Hepatocyte (in vitro differentiated cells): ENCODE measurements at regions not wholly inside any gene's neighbourhood (a gene's known extent, or its start where the extent isn't known, plus 50 kb on each side); places are given as distances from the start of the nearest gene placed in this dataset.

ENCODE experiments used
- EZH2 ChIP-seq: fragments of 200-600 bp; sonication (generic); IDR thresholded peaks from 2 replicates; pipeline ENCODE4 v1.6.1; 2016; ENCODE audit warnings: antibody characterized with exemption, mild to moderate bottlenecking, borderline replicate concordance
- EZH2phosphoT487 ChIP-seq: fragments of 200-600 bp; sonication (generic); IDR thresholded peaks from one replicate; pipeline ENCODE4 v1.6.1; 2018; ENCODE audit warnings: antibody characterized with exemption, mild to moderate bottlenecking, low read depth, moderate library complexity; ENCODE audit not compliant: unreplicated experiment, severe bottlenecking
- TF ChIP-seq, protein P1 (sequence below): fragments of 200-600 bp; sonication (generic); IDR thresholded peaks from 2 replicates; pipeline ENCODE4 v1.5.1; 2016; ENCODE audit warnings: antibody characterized with exemption, mild to moderate bottlenecking; ENCODE audit not compliant: poor library complexity

DNA sequence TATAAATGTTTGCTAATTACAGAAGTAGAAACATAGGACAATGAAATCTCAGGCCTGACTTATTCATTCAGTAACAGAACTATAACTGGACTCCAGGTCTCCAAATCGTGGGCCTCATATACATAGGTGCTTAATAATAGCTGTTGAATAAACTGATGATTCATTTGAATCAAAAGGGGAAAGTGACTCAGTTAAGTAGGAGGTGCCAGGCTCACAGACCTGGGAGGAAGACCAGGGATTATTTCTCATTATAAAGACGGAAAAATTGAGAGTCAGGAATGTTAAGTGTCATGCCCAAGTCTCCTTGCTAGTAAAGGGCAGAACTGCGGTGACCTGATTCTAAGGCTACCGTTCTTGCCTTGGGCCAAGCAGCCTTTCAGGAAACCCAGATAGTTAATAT, 131.5 kb downstream of the HS3ST1 start:
- TF ChIP-seq, protein P1, sequence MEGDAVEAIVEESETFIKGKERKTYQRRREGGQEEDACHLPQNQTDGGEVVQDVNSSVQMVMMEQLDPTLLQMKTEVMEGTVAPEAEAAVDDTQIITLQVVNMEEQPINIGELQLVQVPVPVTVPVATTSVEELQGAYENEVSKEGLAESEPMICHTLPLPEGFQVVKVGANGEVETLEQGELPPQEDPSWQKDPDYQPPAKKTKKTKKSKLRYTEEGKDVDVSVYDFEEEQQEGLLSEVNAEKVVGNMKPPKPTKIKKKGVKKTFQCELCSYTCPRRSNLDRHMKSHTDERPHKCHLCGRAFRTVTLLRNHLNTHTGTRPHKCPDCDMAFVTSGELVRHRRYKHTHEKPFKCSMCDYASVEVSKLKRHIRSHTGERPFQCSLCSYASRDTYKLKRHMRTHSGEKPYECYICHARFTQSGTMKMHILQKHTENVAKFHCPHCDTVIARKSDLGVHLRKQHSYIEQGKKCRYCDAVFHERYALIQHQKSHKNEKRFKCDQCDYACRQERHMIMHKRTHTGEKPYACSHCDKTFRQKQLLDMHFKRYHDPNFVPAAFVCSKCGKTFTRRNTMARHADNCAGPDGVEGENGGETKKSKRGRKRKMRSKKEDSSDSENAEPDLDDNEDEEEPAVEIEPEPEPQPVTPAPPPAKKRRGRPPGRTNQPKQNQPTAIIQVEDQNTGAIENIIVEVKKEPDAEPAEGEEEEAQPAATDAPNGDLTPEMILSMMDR, result no peak
- no peak for TF ChIP-seq EZH2phosphoT487
- TF ChIP-seq EZH2, result no peak
